Right forelimb (tissue), 1 donor: ENCODE measurements at regions not wholly inside any gene's neighbourhood (a gene's known extent, or its start where the extent isn't known, plus 50 kb on each side); places are given as distances from the start of the nearest gene placed in this dataset.

Experiments
- DNase-seq: peaks from one replicate; pipeline ENCODE4 v3.0.0-alpha.2; 2018

- no peak for DNase-seq
Observed at GRCh38 chr12:43169115-43169681, 382.8 kb downstream of the ADAMTS20 start.

- DNase-seq = no peak
Observed at GRCh38 chr12:43167691-43168090, 384.3 kb downstream of the ADAMTS20 start.

- no peak for DNase-seq
Observed at GRCh38 chr12:43165351-43165750, 386.7 kb downstream of the ADAMTS20 start.

DNA sequence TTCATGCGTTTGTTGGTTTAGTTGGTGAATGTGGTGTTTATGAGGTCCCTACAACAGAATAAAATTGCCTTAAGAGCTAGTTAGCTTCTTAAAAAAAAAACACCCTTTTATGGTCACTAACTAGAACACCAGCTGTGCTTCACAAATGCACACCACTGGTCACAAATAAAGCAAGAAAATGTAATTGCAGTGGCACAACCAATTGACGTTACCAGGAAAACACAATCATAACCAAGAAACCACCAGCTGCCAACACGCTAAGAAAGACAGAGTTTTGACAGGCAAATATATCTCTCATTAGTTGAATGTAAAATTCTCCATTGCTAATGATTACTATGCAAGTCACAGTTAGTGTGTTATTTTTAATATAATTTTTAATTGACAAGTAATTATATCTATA, 389.9 kb downstream of the ADAMTS20 start:
- no peak for DNase-seq

DNA sequence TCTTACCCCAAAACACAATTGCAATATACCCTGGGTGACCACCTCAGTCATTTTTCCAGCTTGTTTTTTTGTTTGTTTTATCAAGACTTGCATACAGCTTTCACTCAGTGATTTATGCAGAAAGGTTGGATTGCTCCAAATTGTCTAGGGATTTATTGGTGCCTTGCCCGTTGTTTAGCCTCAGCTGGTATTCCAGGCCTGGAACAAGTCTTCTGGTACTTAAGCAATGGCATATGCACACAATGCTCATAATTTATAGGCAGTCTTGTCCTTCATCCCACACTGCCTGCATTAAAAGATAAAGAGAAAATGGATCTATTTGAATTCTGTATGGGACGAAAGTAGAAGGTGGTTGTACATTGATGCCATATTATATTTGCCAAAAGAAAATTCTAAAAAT, 392.5 kb downstream of the ADAMTS20 start:
- no peak for DNase-seq

DNA sequence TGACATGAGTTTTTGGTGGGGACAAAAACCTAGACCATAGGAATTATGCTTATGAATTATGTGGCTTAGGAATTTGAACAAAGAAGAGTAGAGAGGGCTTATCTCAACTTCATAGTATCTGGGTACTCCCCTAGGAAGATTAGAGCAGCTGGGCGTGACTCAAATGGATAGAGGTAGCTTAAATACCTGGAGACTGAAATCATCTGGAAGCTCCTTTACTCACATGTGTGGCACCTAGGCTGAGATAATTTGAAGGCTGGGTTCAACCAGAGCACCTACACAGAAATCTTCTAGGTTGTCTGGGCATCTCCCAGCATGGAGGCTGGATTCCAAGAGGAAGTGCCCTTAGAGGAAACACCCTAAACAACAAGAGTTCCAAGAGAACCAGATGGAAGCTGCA, 393.9 kb downstream of the ADAMTS20 start:
- DNase-seq = no peak

- DNase-seq = no peak
Observed at GRCh38 chr12:43155376-43155775, 396.6 kb downstream of the ADAMTS20 start.

- DNase-seq = no peak
Observed at GRCh38 chr12:43154498-43155045, 397.4 kb downstream of the ADAMTS20 start.

DNA sequence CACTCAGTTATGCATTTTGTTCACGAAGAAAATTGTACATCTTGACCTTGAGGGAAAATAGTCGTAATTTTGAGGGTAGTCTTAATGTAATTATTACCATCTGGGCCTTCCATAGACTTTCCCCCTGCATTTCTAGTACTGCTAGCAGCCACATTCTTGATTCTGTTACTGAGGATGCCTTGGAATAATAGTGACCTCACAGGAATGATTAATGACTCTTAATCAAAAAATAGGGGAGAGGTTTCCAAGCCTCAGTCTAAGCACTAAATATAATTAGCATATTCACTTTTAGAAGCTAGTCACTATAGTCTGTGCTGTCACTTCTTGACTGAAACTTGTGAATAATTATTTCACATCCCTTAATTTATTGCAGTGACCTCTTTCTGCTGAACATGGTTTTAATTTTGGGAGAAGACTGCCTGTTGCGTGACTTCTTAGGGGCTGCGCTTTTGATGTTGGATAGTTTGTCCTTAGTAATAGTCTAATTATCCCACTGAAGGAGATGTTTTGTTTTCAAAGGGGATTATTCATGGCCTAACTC, 400.5 kb downstream of the ADAMTS20 start:
- DNase-seq = no peak

DNA sequence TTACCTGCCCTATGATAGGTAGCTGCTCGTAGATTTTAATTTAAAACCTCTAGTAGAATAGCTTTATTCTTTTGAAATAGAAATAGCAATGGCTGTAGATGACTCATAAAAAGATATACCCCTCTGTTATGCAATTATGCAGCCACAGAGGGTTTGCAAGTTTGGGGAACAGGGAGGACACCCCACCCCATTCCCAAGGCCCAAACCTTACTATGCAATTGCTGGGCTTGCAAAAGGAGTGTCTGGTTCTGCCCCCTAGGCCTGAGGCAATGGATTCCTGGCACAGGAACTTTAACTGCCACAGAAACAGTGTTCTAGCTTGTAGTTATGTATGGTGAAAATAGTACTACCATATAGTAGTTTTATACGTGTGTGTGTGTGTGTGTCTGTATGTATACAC, 403.3 kb downstream of the ADAMTS20 start:
- no peak for DNase-seq

DNA sequence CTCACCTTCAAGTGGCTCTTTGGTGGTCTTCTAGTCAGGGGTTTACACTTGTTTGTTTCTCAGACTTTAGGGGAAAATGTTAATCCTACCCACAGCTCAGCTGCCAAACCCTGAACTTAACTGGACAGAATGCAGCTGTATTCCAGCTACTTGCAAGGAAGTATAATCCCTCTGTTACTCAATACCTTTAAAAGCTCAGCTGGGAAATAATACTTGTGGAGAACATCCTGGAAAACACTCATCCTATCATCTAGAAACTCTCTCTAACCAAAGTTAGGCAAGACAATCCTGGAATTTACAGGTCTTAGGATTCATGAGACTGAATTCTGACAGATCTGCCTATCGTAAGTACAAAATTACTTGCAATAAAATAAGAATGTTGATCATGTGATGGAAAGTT, 404.1 kb downstream of the ADAMTS20 start:
- no peak for DNase-seq

- DNase-seq = no peak
Observed at GRCh38 chr12:43145481-43145880, 406.5 kb downstream of the ADAMTS20 start.

GRCh38 chr12:43143278-43143677, 408.7 kb downstream of the ADAMTS20 start:
- DNase-seq = no peak

DNA sequence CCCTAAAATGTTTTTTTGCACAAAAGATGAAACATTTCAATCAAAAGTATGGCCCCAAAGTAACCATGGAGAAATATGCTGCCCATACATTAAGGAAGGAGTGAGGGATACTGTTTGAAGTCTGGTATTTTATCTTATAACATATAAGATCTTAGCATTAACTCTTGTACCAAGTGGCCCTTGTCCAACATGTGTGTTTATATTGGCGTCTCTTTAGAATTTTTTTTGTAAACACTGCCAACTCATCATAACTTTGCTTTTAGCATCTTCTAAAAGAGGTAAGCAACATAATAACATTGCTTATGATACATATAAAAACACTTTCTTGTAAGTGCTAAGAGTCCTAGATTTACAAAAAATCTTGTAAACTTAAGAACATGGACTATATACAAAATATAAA, 419.7 kb downstream of the ADAMTS20 start:
- no peak for DNase-seq

DNA sequence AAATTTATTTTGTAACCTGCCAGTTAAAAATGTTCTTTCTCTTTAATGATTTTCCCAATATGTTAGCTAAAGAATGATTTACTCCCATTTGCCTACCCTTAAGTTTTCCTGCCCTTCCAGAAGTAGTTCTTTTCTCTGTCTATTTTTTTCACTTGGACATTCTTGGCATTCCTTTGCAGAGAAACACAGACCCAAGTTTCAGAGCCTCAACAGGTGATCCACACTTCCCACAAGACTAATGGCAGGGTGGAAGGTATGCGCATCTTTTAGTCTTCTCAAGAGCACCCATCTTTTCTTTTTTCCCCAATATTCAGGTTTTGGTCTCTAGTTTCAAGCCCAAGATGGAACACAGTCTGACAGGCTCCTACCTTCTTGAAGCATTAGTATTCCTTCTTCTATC, 420.7 kb downstream of the ADAMTS20 start:
- DNase-seq = no peak

DNA sequence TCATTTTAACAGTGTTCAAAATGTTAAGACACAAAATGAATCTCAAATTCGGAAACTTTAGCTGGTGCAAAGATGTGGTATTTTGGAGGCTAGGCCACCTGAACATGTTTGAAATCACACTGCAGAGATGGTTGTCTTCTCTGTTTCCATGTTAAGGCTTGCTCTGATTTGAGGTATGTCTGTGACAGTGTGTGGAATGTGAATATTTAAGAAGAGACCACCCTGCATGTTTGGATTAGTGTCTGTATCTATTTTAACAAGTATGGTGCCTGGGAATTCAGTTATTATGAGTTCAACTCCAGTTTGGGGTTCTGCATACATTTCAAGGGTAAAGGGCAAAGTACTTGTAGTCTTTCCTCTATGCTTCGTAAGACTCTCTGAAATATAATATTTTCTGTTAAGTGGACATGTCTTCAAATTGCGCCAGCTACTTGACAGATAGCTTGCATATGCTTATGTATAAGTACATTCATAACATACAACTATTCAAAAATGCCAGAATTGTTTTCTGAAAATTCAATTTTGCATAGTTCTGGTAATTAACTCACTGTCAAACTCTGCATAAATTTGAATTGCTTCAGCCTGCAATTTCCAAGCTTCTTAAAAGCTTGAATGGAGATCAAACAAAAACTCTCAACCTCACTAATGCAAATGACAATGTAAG, 424.0 kb downstream of the ADAMTS20 start:
- no peak for DNase-seq

DNA sequence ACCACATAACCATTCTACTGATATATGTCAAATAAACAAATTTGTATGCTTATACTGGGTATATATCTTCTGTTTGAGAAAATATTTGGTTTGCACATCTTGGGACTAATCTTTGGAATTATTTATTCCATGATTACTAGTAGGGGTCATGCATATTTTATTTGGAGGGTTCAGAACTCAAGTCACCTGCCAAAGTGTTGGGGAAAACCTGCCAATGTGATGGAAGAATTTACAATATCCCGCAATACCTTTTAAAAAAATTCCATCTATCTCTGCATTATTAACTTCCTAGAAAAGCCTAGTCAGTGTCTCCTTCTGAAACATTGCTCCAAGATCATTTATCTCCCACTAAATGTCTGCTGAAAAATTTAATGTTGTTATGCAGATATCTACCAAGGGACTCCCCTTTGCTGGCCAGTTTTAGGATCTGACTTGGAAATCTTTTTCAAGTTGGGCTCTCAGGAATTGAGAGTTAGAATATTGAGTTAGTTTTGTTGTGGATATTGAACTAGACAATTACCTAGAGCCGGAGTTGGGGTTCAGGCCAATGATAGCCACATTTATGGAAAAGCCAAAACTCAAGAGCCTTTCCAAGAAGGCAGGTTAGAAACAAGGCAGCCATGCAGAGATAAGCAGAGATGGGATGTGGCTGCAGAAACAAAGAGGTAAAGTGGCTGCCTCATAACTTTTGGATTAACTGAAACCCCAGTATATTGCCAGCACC, 425.2 kb downstream of the ADAMTS20 start:
- DNase-seq = no peak

GRCh38 chr12:43123461-43123860, 428.5 kb downstream of the ADAMTS20 start:
- DNase-seq = no peak

- no peak for DNase-seq
Observed at GRCh38 chr12:43120150-43120549, 431.9 kb downstream of the ADAMTS20 start.

DNA sequence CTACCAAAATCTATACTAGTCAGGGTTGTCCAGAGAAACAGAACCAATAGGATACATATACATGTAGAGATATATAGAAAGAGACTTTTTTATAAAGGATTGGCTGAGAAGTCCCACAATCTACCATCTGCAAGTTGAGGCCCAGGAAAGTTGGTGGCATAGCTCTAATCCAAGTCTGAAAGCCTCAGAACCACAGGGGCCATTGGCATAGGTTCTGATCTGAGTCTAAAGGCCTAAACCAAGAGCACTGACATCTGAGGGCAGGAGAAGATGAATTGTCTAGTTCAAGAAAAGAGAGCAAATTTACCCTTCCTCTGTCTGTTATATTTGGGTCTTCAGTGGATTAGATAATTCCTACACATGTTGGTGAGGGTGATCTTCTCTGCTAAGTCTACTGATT, 433.1 kb downstream of the ADAMTS20 start:
- no peak for DNase-seq

GRCh38 chr12:43118234-43118633, 433.8 kb downstream of the ADAMTS20 start:
- DNase-seq = no peak

- DNase-seq = no peak
Observed at GRCh38 chr12:43117226-43117930, 434.6 kb downstream of the ADAMTS20 start.
